Activated CD4-positive, CD25-positive, alpha-beta regulatory T cell (primary cell): ENCODE measurements at regions not wholly inside any gene's neighbourhood (a gene's known extent, or its start where the extent isn't known, plus 50 kb on each side); places are given as distances from the start of the nearest gene placed in this dataset.

Source experiments
- DNase-seq, 4 experiments: peaks; one replicate each; lab custom pipeline; 2025; lab: John Stamatoyannopoulos, UW

- no peak for DNase-seq
These were observed 116.1 kb upstream of the PTPN1 start for GRCh38 chr20:50393990-50394561.

- DNase-seq: no peak
These were observed 115.6 kb upstream of the PTPN1 start for GRCh38 chr20:50394569-50394968.

GRCh38 chr20:50395251-50395729, 114.9 kb upstream of the PTPN1 start:
- no peak for DNase-seq

- no peak for DNase-seq
These were observed 114.2 kb upstream of the PTPN1 start for GRCh38 chr20:50395914-50396488.

- DNase-seq: no peak
These were observed 113.6 kb upstream of the PTPN1 start for GRCh38 chr20:50396623-50397022.

- DNase-seq: no peak
These were observed 113.1 kb upstream of the PTPN1 start for GRCh38 chr20:50397058-50397457.

- DNase-seq: no peak
These were observed 112.1 kb upstream of the PTPN1 start for GRCh38 chr20:50398064-50398463.

GRCh38 chr20:50398471-50398820, 111.7 kb upstream of the PTPN1 start:
- no peak for DNase-seq

- no peak for DNase-seq
These were observed 111.2 kb upstream of the PTPN1 start for GRCh38 chr20:50398821-50399554.

- no peak for DNase-seq
These were observed 110.6 kb upstream of the PTPN1 start for GRCh38 chr20:50399555-50399916.

- no peak for DNase-seq
These were observed 110.1 kb upstream of the PTPN1 start for GRCh38 chr20:50399917-50400704.

GRCh38 chr20:50400705-50401586, 109.2 kb upstream of the PTPN1 start:
- DNase-seq: no peak

- no peak for DNase-seq
These were observed 108.4 kb upstream of the PTPN1 start for GRCh38 chr20:50401587-50402418.

GRCh38 chr20:50403565-50404418, 106.4 kb upstream of the PTPN1 start:
- no peak for DNase-seq

- DNase-seq: no peak
These were observed 105.6 kb upstream of the PTPN1 start for GRCh38 chr20:50404419-50405234.

GRCh38 chr20:50405235-50405914, 104.8 kb upstream of the PTPN1 start:
- no peak for DNase-seq

- DNase-seq: no peak
These were observed 104.1 kb upstream of the PTPN1 start for GRCh38 chr20:50405915-50406609.

GRCh38 chr20:50406610-50407136, 103.5 kb upstream of the PTPN1 start:
- DNase-seq: no peak
